HL-60 (cell line): ENCODE measurements at regions not wholly inside any gene's neighbourhood (a gene's known extent, or its start where the extent isn't known, plus 50 kb on each side); places are given as distances from the start of the nearest gene placed in this dataset.
"Not testable (repeated sequence)": the region's sequence is repeated elsewhere in the genome, so short reads cannot be mapped to it uniquely, and the experiment has no call there.

Experiments
- DNase-seq, 2 experiments: peaks; one replicate each; pipeline ENCODE4 v3.0.0-alpha.2; 2010 to 2020; ENCODE audit warnings: low read depth in 1 of 2, low spot score in 1 of 2
- H3K27ac ChIP-seq: fragments of 250-450 bp; sonication (Bioruptor Pico); replicated peaks from 2 replicates; pipeline ENCODE4 v1.5.1; 2020; ENCODE audit warnings: mild to moderate bottlenecking, moderate library complexity
- H3K27me3 ChIP-seq: fragments of 250-450 bp; sonication (Bioruptor Pico); 2 replicates; pipeline ENCODE4 v1.5.1; 2021; ENCODE audit warnings: mild to moderate bottlenecking, moderate library complexity; ENCODE audit not compliant: insufficient read depth, poor library complexity, severe bottlenecking
- H3K4me3 ChIP-seq: replicated peaks from 2 replicates; pipeline ENCODE4 v1.5.1; 2011; ENCODE audit warnings: mild to moderate bottlenecking, control low read depth, low read length; ENCODE audit not compliant: insufficient read depth
- GABPA ChIP-seq: IDR thresholded peaks from 2 replicates; pipeline ENCODE4 v1.6.1; 2012; ENCODE audit warnings: low read depth
- POLR2AphosphoS5 ChIP-seq: IDR thresholded peaks from 2 replicates; pipeline ENCODE4 v1.6.1; 2012; ENCODE audit warnings: low read depth
- REST ChIP-seq: IDR thresholded peaks from 2 replicates; pipeline ENCODE4 v1.6.1; 2012; ENCODE audit warnings: low read depth; ENCODE audit not compliant: insufficient replicate concordance
- SPI1 ChIP-seq: IDR thresholded peaks from 2 replicates; pipeline ENCODE4 v1.6.1; 2012; ENCODE audit warnings: low read depth, mild to moderate bottlenecking, borderline replicate concordance
- TF ChIP-seq, protein P1 (sequence below): IDR thresholded peaks from one replicate; pipeline ENCODE4 v1.5.1; 2011; ENCODE audit warnings: low read length, control low read depth, inconsistent platforms; ENCODE audit not compliant: insufficient read depth

- H3K4me3 ChIP-seq, result no peak overlapping the region
- H3K27ac ChIP-seq, result no peak overlapping the region
- H3K27me3 ChIP-seq, result no peaks in the 10 kb centered on the region
- TF ChIP-seq, protein P1, sequence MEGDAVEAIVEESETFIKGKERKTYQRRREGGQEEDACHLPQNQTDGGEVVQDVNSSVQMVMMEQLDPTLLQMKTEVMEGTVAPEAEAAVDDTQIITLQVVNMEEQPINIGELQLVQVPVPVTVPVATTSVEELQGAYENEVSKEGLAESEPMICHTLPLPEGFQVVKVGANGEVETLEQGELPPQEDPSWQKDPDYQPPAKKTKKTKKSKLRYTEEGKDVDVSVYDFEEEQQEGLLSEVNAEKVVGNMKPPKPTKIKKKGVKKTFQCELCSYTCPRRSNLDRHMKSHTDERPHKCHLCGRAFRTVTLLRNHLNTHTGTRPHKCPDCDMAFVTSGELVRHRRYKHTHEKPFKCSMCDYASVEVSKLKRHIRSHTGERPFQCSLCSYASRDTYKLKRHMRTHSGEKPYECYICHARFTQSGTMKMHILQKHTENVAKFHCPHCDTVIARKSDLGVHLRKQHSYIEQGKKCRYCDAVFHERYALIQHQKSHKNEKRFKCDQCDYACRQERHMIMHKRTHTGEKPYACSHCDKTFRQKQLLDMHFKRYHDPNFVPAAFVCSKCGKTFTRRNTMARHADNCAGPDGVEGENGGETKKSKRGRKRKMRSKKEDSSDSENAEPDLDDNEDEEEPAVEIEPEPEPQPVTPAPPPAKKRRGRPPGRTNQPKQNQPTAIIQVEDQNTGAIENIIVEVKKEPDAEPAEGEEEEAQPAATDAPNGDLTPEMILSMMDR, result no peak
- no peak for TF ChIP-seq POLR2AphosphoS5
- no peak for TF ChIP-seq REST
- no peak for TF ChIP-seq GABPA
- no peak for TF ChIP-seq SPI1
- DNase-seq, result no peak
These were observed 99.3 kb downstream of the DLEU7 start for GRCh38 chr13:50744116-50744660.

DNA sequence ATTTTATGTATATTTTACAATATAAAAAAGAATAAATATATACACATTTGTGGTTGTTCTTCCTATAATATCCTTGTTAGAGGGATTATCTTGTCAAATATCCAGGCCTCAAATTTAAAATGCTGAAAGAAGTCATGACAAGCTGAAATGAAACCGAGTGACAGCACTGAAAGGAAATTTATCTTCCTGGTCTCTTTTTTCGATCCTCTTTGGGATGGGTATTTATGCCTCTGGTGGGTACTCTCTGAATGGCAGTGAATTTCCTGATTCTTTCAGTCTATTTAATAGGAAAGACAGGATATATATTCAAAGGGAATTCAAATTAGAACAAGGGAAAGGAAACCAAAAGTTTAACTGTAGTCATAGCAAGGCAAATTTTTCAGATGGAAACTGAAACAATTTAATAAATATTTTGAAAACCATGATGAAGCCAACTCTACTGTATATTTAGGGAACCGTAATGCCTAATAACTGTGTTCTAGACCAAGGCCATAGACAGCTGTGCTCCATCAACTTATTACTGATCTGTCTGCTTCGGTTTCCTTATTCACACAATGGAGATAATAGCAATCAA is 97.9 kb downstream of the DLEU7 start:
- TF ChIP-seq GABPA, result no peak
- TF ChIP-seq POLR2AphosphoS5, result no peak
- no peak for TF ChIP-seq REST
- TF ChIP-seq SPI1, result no peak
- TF ChIP-seq, protein P1, result no peak
- DNase-seq, result no peak
- H3K27ac ChIP-seq, result no peak overlapping the region
- no peaks in the 10 kb centered on the region for H3K27me3 ChIP-seq
- no peak overlapping the region for H3K4me3 ChIP-seq

- Histone ChIP-seq H3K27ac (no peak overlapping the region), H3K27me3 (no peaks in the 10 kb centered on the region), H3K4me3 (no peak overlapping the region)
- no peak for DNase-seq
- TF ChIP-seq POLR2AphosphoS5, result no peak
- no peak for TF ChIP-seq REST
- no peak for TF ChIP-seq SPI1
- TF ChIP-seq, protein P1, result no peak
- no peak for TF ChIP-seq GABPA
These were observed 95.6 kb downstream of the DLEU7 start for GRCh38 chr13:50747737-50748350.

- DNase-seq, H3K27ac ChIP-seq, H3K4me3 ChIP-seq, H3K27me3 ChIP-seq: not testable (repeated sequence)
These were observed 90.3 kb downstream of the DLEU7 start for GRCh38 chr13:50753221-50753620.

DNA sequence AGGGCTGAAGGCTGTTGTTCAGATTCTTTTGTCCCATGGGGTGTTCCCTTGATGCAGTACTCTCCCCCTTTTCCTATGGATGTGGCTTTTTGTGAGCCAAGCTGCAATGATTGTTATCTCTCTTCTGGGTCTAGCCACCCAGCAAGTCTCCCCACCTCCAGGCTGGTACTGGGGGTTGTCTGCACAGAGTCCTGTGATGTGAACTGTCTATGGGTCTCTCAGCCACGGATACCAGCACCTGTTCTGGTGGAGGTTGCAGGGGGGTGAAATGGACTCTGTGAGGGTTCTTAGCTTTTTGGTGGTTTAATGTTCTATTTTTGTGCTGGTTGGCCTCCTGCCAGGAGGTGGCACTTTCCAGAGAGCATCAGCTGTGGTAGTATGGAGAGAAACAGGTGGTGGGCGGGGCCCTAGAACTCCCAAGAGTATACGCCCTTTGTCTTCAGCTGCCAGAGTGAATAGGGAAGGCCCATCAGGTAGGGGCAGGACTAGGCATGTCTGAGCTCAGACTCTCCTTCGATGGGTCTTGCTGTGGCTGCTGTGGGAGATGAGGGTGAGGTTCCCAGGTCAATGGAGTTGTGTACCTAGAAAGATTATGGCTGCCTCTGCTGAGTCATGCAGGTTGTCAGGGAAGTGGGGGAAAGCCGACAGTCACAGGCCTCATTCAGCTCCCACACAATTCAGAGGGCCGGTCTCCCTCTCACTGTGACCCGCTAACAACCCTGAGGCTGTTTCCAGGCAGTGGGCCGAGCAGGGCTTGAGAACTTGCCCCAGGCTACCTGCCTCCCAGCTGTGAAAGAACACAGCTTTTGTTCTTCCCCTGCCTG is 87.4 kb downstream of the DLEU7 start:
- H3K27ac ChIP-seq, H3K4me3 ChIP-seq, H3K27me3 ChIP-seq: not testable (repeated sequence)
- peak in 1 of 2 experiments; percentile 6 for DNase-seq
